HepG2 (cell line): ENCODE measurements at regions not wholly inside any gene's neighbourhood (a gene's known extent, or its start where the extent isn't known, plus 50 kb on each side); places are given as distances from the start of the nearest gene placed in this dataset.
A peak's percentile ranks its signal among the peaks of the same experiment; 100 is the strongest.

ENCODE experiments used
- DMAP1 ChIP-seq: IDR thresholded peaks from 2 replicates; pipeline ENCODE4 v1.6.1; 2016
- HCFC1 ChIP-seq: fragments of 150-350 bp; IDR thresholded peaks from 2 replicates; pipeline ENCODE4 v1.6.1; 2014; ENCODE audit warnings: low read depth, low read length
- MBD4 ChIP-seq: IDR thresholded peaks from 2 replicates; pipeline ENCODE4 v1.6.1; 2012; ENCODE audit warnings: low read length, inconsistent platforms, borderline replicate concordance
- MIXL1 ChIP-seq: IDR thresholded peaks from 2 replicates; pipeline ENCODE4 v1.6.1; 2016
- SPEN ChIP-seq: sonication (generic); formaldehyde crosslinking; IDR thresholded peaks from 2 replicates; pipeline ENCODE4 v1.5.1; 2020; ENCODE audit warnings: low read depth, mild to moderate bottlenecking, missing genetic modification reagents
- ZBTB42 ChIP-seq: sonication (generic); formaldehyde crosslinking; IDR thresholded peaks from 2 replicates; pipeline ENCODE4 v1.5.0; 2020; ENCODE audit warnings: mild to moderate bottlenecking, missing genetic modification reagents
- ZC3H4 ChIP-seq: sonication (generic); formaldehyde crosslinking; IDR thresholded peaks from 2 replicates; pipeline ENCODE4 v1.4.0; 2020; ENCODE audit warnings: missing genetic modification reagents, borderline replicate concordance
- ZNF777 ChIP-seq: sonication (generic); formaldehyde crosslinking; IDR thresholded peaks from 2 replicates; pipeline ENCODE4 v1.4.0; 2020; ENCODE audit warnings: missing genetic modification reagents
- ZSCAN29 ChIP-seq: sonication (generic); formaldehyde crosslinking; conservative IDR thresholded peaks from 2 replicates; pipeline ENCODE4 v1.4.0; 2020; ENCODE audit warnings: mild to moderate bottlenecking, missing genetic modification reagents
- TF ChIP-seq, protein P1 (sequence below): sonication (generic); formaldehyde crosslinking; IDR thresholded peaks from 2 replicates; pipeline ENCODE4 v1.4.0; 2020; ENCODE audit warnings: missing genetic modification reagents
- TF ChIP-seq, protein P2 (sequence below): sonication (generic); formaldehyde crosslinking; IDR thresholded peaks from 2 replicates; pipeline ENCODE4 v1.5.0; 2020; ENCODE audit warnings: mild to moderate bottlenecking, missing genetic modification reagents
- TF ChIP-seq, protein P3 (sequence below), 2 experiments: IDR thresholded peaks; 2 replicates each; pipeline ENCODE4 v1.6.1; 2011 to 2012; ENCODE audit warnings: low read length in 2 of 2, borderline replicate concordance in 1 of 2, low read depth in 1 of 2, mild to moderate bottlenecking in 1 of 2, moderate library complexity in 1 of 2
- TF ChIP-seq, protein P4 (sequence below): sonication (generic); formaldehyde crosslinking; IDR thresholded peaks from 2 replicates; pipeline ENCODE4 v1.4.0; 2020; ENCODE audit warnings: missing genetic modification reagents, borderline replicate concordance

DNA sequence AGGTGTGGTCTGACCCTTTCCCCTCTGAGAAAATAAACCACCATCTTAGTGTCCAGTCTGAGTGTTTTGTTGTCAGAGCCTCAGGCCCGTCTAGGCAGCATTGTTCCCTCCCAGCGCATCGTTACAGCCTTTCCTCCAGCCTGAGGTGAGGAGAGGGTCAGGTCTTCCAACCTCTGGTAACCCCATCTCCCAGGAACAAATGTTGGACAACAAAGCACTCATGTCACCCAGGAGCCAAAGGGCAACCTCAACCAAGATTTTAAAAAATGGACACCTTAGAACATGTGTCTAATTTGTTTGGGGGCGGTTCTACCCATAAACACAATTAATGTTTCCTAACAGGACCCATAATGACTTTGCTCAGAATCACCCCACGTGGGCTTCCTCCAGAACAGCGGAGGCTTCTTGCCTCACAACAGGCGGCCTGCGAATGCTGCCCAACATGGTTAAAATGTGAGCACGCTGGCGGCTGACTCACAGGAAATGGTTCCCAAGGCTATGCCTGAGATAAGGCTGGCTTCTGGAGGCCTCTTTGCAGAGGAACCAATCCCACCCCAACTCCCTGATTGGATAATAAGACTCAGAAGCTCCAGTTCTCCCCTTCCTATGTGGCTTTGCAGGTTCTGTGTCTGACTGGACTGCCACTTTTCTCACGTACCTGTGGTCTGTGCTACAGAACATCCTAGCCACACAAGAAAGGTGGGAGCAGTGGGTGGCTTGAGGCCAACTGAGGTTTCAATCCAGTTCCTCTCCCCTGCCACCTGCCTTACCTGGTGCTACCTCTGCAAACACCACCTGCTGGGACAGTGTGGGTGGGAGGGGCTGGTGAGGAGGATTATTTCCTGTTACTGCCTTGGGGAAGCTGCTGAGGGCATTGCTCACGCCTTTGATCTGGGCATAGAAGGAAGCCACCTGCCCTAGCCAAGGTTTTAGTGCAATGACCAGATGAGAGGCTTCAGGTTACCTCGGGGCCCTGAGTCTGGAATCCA, 108.8 kb downstream of the B3GNT2 start (continued):
- TF ChIP-seq, protein P1, sequence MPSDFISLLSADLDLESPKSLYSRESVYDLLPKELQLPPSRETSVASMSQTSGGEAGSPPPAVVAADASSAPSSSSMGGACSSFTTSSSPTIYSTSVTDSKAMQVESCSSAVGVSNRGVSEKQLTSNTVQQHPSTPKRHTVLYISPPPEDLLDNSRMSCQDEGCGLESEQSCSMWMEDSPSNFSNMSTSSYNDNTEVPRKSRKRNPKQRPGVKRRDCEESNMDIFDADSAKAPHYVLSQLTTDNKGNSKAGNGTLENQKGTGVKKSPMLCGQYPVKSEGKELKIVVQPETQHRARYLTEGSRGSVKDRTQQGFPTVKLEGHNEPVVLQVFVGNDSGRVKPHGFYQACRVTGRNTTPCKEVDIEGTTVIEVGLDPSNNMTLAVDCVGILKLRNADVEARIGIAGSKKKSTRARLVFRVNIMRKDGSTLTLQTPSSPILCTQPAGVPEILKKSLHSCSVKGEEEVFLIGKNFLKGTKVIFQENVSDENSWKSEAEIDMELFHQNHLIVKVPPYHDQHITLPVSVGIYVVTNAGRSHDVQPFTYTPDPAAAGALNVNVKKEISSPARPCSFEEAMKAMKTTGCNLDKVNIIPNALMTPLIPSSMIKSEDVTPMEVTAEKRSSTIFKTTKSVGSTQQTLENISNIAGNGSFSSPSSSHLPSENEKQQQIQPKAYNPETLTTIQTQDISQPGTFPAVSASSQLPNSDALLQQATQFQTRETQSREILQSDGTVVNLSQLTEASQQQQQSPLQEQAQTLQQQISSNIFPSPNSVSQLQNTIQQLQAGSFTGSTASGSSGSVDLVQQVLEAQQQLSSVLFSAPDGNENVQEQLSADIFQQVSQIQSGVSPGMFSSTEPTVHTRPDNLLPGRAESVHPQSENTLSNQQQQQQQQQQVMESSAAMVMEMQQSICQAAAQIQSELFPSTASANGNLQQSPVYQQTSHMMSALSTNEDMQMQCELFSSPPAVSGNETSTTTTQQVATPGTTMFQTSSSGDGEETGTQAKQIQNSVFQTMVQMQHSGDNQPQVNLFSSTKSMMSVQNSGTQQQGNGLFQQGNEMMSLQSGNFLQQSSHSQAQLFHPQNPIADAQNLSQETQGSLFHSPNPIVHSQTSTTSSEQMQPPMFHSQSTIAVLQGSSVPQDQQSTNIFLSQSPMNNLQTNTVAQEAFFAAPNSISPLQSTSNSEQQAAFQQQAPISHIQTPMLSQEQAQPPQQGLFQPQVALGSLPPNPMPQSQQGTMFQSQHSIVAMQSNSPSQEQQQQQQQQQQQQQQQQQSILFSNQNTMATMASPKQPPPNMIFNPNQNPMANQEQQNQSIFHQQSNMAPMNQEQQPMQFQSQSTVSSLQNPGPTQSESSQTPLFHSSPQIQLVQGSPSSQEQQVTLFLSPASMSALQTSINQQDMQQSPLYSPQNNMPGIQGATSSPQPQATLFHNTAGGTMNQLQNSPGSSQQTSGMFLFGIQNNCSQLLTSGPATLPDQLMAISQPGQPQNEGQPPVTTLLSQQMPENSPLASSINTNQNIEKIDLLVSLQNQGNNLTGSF (CRISPR knock-in tag), result no peak
- TF ChIP-seq ZSCAN29, result 0 out of 2 replicates have a peak, but pooled peaks have one; percentile 20
- TF ChIP-seq SPEN (CRISPR knock-in tag), result no peak
- TF ChIP-seq MBD4, result no peak
- TF ChIP-seq, protein P2, sequence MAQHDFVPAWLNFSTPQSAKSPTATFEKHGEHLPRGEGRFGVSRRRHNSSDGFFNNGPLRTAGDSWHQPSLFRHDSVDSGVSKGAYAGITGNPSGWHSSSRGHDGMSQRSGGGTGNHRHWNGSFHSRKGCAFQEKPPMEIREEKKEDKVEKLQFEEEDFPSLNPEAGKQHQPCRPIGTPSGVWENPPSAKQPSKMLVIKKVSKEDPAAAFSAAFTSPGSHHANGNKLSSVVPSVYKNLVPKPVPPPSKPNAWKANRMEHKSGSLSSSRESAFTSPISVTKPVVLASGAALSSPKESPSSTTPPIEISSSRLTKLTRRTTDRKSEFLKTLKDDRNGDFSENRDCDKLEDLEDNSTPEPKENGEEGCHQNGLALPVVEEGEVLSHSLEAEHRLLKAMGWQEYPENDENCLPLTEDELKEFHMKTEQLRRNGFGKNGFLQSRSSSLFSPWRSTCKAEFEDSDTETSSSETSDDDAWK, result no peak
- no peak for TF ChIP-seq DMAP1
- no peak for TF ChIP-seq ZBTB42 (CRISPR knock-in tag)
- TF ChIP-seq HCFC1, result no peak; the same call in 1 of the 2 replicates
- TF ChIP-seq, protein P3, sequence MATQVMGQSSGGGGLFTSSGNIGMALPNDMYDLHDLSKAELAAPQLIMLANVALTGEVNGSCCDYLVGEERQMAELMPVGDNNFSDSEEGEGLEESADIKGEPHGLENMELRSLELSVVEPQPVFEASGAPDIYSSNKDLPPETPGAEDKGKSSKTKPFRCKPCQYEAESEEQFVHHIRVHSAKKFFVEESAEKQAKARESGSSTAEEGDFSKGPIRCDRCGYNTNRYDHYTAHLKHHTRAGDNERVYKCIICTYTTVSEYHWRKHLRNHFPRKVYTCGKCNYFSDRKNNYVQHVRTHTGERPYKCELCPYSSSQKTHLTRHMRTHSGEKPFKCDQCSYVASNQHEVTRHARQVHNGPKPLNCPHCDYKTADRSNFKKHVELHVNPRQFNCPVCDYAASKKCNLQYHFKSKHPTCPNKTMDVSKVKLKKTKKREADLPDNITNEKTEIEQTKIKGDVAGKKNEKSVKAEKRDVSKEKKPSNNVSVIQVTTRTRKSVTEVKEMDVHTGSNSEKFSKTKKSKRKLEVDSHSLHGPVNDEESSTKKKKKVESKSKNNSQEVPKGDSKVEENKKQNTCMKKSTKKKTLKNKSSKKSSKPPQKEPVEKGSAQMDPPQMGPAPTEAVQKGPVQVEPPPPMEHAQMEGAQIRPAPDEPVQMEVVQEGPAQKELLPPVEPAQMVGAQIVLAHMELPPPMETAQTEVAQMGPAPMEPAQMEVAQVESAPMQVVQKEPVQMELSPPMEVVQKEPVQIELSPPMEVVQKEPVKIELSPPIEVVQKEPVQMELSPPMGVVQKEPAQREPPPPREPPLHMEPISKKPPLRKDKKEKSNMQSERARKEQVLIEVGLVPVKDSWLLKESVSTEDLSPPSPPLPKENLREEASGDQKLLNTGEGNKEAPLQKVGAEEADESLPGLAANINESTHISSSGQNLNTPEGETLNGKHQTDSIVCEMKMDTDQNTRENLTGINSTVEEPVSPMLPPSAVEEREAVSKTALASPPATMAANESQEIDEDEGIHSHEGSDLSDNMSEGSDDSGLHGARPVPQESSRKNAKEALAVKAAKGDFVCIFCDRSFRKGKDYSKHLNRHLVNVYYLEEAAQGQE (IDR thresholded peaks at IDR 0.05; ENCODE audit: borderline replicate concordance in 1 of 2, low read depth in 1 of 2, low read length in 2 of 2), result no peak
- TF ChIP-seq, protein P4, sequence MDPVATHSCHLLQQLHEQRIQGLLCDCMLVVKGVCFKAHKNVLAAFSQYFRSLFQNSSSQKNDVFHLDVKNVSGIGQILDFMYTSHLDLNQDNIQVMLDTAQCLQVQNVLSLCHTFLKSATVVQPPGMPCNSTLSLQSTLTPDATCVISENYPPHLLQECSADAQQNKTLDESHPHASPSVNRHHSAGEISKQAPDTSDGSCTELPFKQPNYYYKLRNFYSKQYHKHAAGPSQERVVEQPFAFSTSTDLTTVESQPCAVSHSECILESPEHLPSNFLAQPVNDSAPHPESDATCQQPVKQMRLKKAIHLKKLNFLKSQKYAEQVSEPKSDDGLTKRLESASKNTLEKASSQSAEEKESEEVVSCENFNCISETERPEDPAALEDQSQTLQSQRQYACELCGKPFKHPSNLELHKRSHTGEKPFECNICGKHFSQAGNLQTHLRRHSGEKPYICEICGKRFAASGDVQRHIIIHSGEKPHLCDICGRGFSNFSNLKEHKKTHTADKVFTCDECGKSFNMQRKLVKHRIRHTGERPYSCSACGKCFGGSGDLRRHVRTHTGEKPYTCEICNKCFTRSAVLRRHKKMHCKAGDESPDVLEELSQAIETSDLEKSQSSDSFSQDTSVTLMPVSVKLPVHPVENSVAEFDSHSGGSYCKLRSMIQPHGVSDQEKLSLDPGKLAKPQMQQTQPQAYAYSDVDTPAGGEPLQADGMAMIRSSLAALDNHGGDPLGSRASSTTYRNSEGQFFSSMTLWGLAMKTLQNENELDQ (CRISPR knock-in tag), result no peak
- no peak for TF ChIP-seq ZC3H4 (CRISPR knock-in tag)
- TF ChIP-seq ZNF777 (CRISPR knock-in tag), result no peak
- TF ChIP-seq MIXL1 (CRISPR knock-in tag), result no peak
